Suprapubic skin (tissue), 4 donors: ENCODE measurements at regions not wholly inside any gene's neighbourhood (a gene's known extent, or its start where the extent isn't known, plus 50 kb on each side); places are given as distances from the start of the nearest gene placed in this dataset.
"Not testable (repeated sequence)": the region's sequence is repeated elsewhere in the genome, so short reads cannot be mapped to it uniquely, and the experiment has no call there.

Experiments used
- CTCF ChIP-seq, 2 donors: fragments of 200-600 bp in 1 of 2; fragments of 450-650 bp in 1 of 2; sonication (generic) in 1 of 2; IDR thresholded peaks; one replicate each; pipeline ENCODE4 v1.5.1; 2016 to 2019; ENCODE audit warnings: antibody characterized with exemption in 2 of 2, mild to moderate bottlenecking in 1 of 2, moderate library complexity in 1 of 2
- POLR2A ChIP-seq, 2 donors: fragments of 450-650 bp; IDR thresholded peaks; one replicate each; pipeline ENCODE4 v1.6.1; 2017; ENCODE audit warnings: antibody characterized with exemption in 2 of 2, mild to moderate bottlenecking in 2 of 2, moderate library complexity in 2 of 2
- POLR2AphosphoS5 ChIP-seq, 3 donors: sonication (generic); formaldehyde crosslinking; IDR thresholded peaks; one replicate each; pipeline ENCODE4 v1.6.1; 2017; ENCODE audit warnings: antibody characterized with exemption in 3 of 3

- TF ChIP-seq POLR2A, CTCF, POLR2AphosphoS5 (IDR thresholded peaks at IDR 0.05): not testable (repeated sequence)
Measured at GRCh38 chr20:28593383-28593782, 2664.1 kb upstream of the DEFB115 start.
